H1 (cell line): ENCODE measurements at regions not wholly inside any gene's neighbourhood (a gene's known extent, or its start where the extent isn't known, plus 50 kb on each side); places are given as distances from the start of the nearest gene placed in this dataset.

Experiments
- CTCF ChIA-PET: fragments of 300-600 bp; sonication (Branson Sonifier 250); formaldehyde crosslinking; loops from one replicate; lab custom pipeline; 2021; ENCODE audit not compliant: partially characterized antibody; lab: Charles Lee
- POLR2A ChIA-PET: fragments of 300-600 bp; sonication (Branson Sonifier 250); formaldehyde crosslinking; loops from one replicate; lab custom pipeline; 2021; ENCODE audit warnings: inconsistent platforms; ENCODE audit not compliant: partially characterized antibody; lab: Charles Lee
- DNase-seq, 2 experiments: peaks; one replicate each; pipeline versions ENCODE4 v3.0.0 to v3.0.0-alpha.2; 2010 to 2022; ENCODE audit warnings: low spot score in 2 of 2, low read depth in 1 of 2, mixed read lengths in 1 of 2
- FAIRE-seq: peaks from 2 replicates; lab custom pipeline; 2011; peaks lifted over from hg19 to GRCh38; lab: Jason Lieb, UNC
- H2AFZ ChIP-seq: 2 replicates; pipeline ENCODE4 v1.8.1; 2012; ENCODE audit warnings: low read length, inconsistent platforms
- H2AK5ac ChIP-seq: 2 replicates; pipeline ENCODE4 v1.6.1; 2013; ENCODE audit warnings: low read depth, low read length
- H2BK120ac ChIP-seq: replicated peaks from 2 replicates; pipeline ENCODE3; 2013; ENCODE audit warnings: low read depth, low read length, inconsistent platforms
- H2BK12ac ChIP-seq: 2 replicates; pipeline ENCODE4 v1.6.1; 2013; ENCODE audit warnings: low read depth, low read length
- H2BK15ac ChIP-seq: 2 replicates; pipeline ENCODE4 v1.6.1; 2013; ENCODE audit warnings: low read length
- H2BK20ac ChIP-seq: 2 replicates; pipeline ENCODE4 v1.6.1; 2013; ENCODE audit warnings: low read length
- H2BK5ac ChIP-seq: 2 replicates; pipeline ENCODE4 v1.6.1; 2013; ENCODE audit warnings: low read depth, low read length
- H3K14ac ChIP-seq: 2 replicates; pipeline ENCODE4 v1.6.1; 2013; ENCODE audit warnings: inconsistent platforms; ENCODE audit not compliant: insufficient read length
- H3K18ac ChIP-seq: 2 replicates; pipeline ENCODE4 v1.6.1; 2013; ENCODE audit warnings: low read length; ENCODE audit errors: extremely low read depth
- H3K23ac ChIP-seq: 2 replicates; pipeline ENCODE4 v1.6.1; 2013; ENCODE audit warnings: inconsistent platforms; ENCODE audit not compliant: insufficient read length
- H3K23me2 ChIP-seq: 2 replicates; pipeline ENCODE4 v1.6.1; 2013; ENCODE audit warnings: low read depth, low read length
- H3K27ac ChIP-seq: 2 replicates; pipeline ENCODE4 v1.6.1; 2011; ENCODE audit warnings: low read depth, low read length, inconsistent platforms
- H3K27me3 ChIP-seq, 4 experiments: replicated peaks in 1 of 4; 1 replicate in 1 of 4; 2 replicates in 3 of 4; pipeline versions ENCODE4 v1.6.1 to v1.8.1; 2011 to 2013; ENCODE audit warnings: low read length in 3 of 4, mild to moderate bottlenecking in 3 of 4, inconsistent platforms in 2 of 4, mixed read lengths in 2 of 4, moderate library complexity in 1 of 4; ENCODE audit not compliant: control insufficient read depth in 3 of 4, insufficient read depth in 3 of 4; ENCODE audit errors: extremely low read depth in 1 of 4
- H3K36me3 ChIP-seq, 4 experiments: 2 replicates each; pipeline versions ENCODE4 v1.6.1 to v1.8.1; 2011 to 2013; ENCODE audit warnings: mild to moderate bottlenecking in 4 of 4, low read length in 3 of 4, moderate library complexity in 2 of 4, control low read depth in 1 of 4, inconsistent platforms in 1 of 4; ENCODE audit not compliant: insufficient read depth in 4 of 4, control insufficient read depth in 2 of 4
- H3K4ac ChIP-seq: replicated peaks from 2 replicates; pipeline ENCODE3; 2013; ENCODE audit warnings: low read length, low read depth, mixed read lengths, inconsistent platforms; ENCODE audit not compliant: insufficient read length
- H3K4me1 ChIP-seq, 4 experiments: replicated peaks in 1 of 4; 1 replicate in 1 of 4; 2 replicates in 3 of 4; pipeline versions ENCODE4 v1.6.1 to v1.8.1; 2011 to 2013; ENCODE audit warnings: low read length in 3 of 4, inconsistent platforms in 2 of 4, mixed read lengths in 1 of 4; ENCODE audit not compliant: insufficient read depth in 4 of 4, control insufficient read depth in 3 of 4
- H3K4me2 ChIP-seq, 2 experiments: 2 replicates each; pipeline versions ENCODE4 v1.6.1 to v1.8.1; 2011 to 2013; ENCODE audit warnings: low read depth in 2 of 2, low read length in 2 of 2, control low read depth in 1 of 2, inconsistent platforms in 1 of 2, mild to moderate bottlenecking in 1 of 2; ENCODE audit not compliant: insufficient read depth in 1 of 2
- H3K4me3 ChIP-seq, 4 experiments: fragments of 200-600, 300-600 bp in 1 of 4; sonication (generic), shearing (Covaris generic), sonication (Bioruptor Twin) in 1 of 4; 2 replicates each; pipeline versions ENCODE4 v1.5.1 to v1.8.1; 2011 to 2016; ENCODE audit warnings: low read length in 4 of 4, low read depth in 3 of 4, control low read depth in 2 of 4, inconsistent platforms in 2 of 4, mild to moderate bottlenecking in 2 of 4, mixed read lengths in 1 of 4, moderate library complexity in 1 of 4; ENCODE audit not compliant: insufficient read depth in 2 of 4; ENCODE audit errors: extremely low read depth in 1 of 4
- H3K56ac ChIP-seq: replicated peaks from 2 replicates; pipeline ENCODE3; 2013; ENCODE audit warnings: low read depth, mild to moderate bottlenecking, mixed read lengths, low read length, inconsistent platforms; ENCODE audit not compliant: insufficient read length
- H3K79me1 ChIP-seq: 2 replicates; pipeline ENCODE4 v1.6.1; 2013; ENCODE audit warnings: low read depth, low read length, control low read depth
- H3K79me2 ChIP-seq, 2 experiments: 2 replicates each; pipeline versions ENCODE4 v1.6.1 to v1.8.1; 2012 to 2013; ENCODE audit warnings: low read length in 2 of 2, mild to moderate bottlenecking in 2 of 2, inconsistent platforms in 1 of 2; ENCODE audit not compliant: insufficient read depth in 2 of 2, control insufficient read depth in 1 of 2
- H3K9ac ChIP-seq, 4 experiments: replicated peaks in 1 of 4; 1 replicate in 1 of 4; 2 replicates in 3 of 4; pipeline versions ENCODE4 v1.6.1 to v1.8.1; 2011 to 2013; ENCODE audit warnings: low read depth in 3 of 4, low read length in 3 of 4, control low read depth in 2 of 4, mild to moderate bottlenecking in 2 of 4, moderate library complexity in 2 of 4, inconsistent platforms in 1 of 4; ENCODE audit errors: extremely low read depth in 1 of 4
- H3K9me3 ChIP-seq, 2 experiments: 2 replicates each; pipeline versions ENCODE4 v1.6.1 to v1.8.1; 2012 to 2013; ENCODE audit warnings: mild to moderate bottlenecking in 2 of 2, moderate library complexity in 2 of 2, control low read depth in 1 of 2, inconsistent platforms in 1 of 2, low read depth in 1 of 2, low read length in 1 of 2, mixed read lengths in 1 of 2; ENCODE audit not compliant: insufficient read depth in 2 of 2
- H4K20me1 ChIP-seq, 2 experiments: replicated peaks in 1 of 2; 2 replicates each; pipeline versions ENCODE3 to v1.8.1; 2011 to 2013; ENCODE audit warnings: inconsistent platforms in 2 of 2, low read length in 2 of 2, mild to moderate bottlenecking in 1 of 2; ENCODE audit not compliant: insufficient read depth in 2 of 2, control insufficient read depth in 1 of 2
- H4K5ac ChIP-seq: 2 replicates; pipeline ENCODE4 v1.6.1; 2013; ENCODE audit warnings: low read length, low read depth, mixed read lengths, inconsistent platforms; ENCODE audit not compliant: insufficient read length
- H4K8ac ChIP-seq: 2 replicates; pipeline ENCODE4 v1.8.0; 2013; ENCODE audit warnings: mild to moderate bottlenecking, moderate library complexity, low read length, inconsistent platforms; ENCODE audit not compliant: insufficient read depth; ENCODE audit errors: extremely low read depth
- H4K91ac ChIP-seq: replicated peaks from 2 replicates; pipeline ENCODE3; 2013; ENCODE audit warnings: low read length, mixed read lengths, inconsistent platforms; ENCODE audit not compliant: insufficient read length
- FOSL1 ChIP-seq: IDR thresholded peaks from 2 replicates; pipeline ENCODE4 v1.6.1; 2011; ENCODE audit warnings: mild to moderate bottlenecking, low read depth, low read length, moderate library complexity; ENCODE audit not compliant: insufficient read depth
- JUN ChIP-seq: IDR thresholded peaks from 2 replicates; pipeline ENCODE4 v1.6.1; 2011; ENCODE audit warnings: low read depth, mild to moderate bottlenecking, improper control_type of control experiment, low read length
- JUND ChIP-seq: IDR thresholded peaks from 2 replicates; pipeline ENCODE4 v1.6.1; 2011; ENCODE audit warnings: mild to moderate bottlenecking, improper control_type of control experiment, low read length

DNA sequence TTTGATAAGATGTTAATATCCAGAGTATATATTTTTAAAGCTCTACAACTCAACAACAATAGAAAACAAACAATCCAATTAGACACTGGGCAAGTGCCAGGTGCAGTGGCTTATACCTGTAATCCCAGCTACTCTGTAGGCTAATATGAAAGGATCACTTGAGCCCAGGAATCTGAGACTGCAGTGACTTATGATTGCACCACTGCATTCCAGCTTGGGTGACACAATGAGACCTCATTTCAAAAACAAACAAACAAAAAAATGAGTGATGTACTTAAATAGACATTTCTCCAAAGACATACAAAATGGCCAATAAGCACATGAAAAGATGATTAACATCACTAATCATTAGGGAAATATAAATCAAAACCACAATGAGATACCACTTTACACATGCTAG lies 356.8 kb upstream of the PCDH10 start:
- no peak overlapping the region for H3K4me3 ChIP-seq

More for the DNA sequence above, 356.8 kb upstream of the PCDH10 start:
- Histone ChIP-seq H3K79me2 (no peaks in the 10 kb centered on the region), H2AK5ac (no peak overlapping the region), H4K20me1 (no peaks in the 10 kb centered on the region), H3K9me3 (no peaks in the 10 kb centered on the region), H3K36me3 (no peaks in the 10 kb centered on the region), H3K4me1 (no peaks in the 10 kb centered on the region), H3K56ac (no peak overlapping the region), H3K14ac (no peak overlapping the region), H3K23me2 (no peaks in the 10 kb centered on the region), H3K18ac (no peak overlapping the region), H3K4me2 (no peak overlapping the region), H4K8ac (no peak overlapping the region), H3K9ac (no peak overlapping the region), H2AFZ (no peak overlapping the region), H2BK20ac (no peak overlapping the region), H3K79me1 (no peaks in the 10 kb centered on the region), H4K91ac (no peak overlapping the region), H2BK15ac (no peak overlapping the region), H3K27me3 (no peaks in the 10 kb centered on the region), H3K4ac (no peak overlapping the region), H2BK12ac (no peak overlapping the region), H3K27ac (no peak overlapping the region), H2BK5ac (no peak overlapping the region), H4K5ac (no peak overlapping the region), H2BK120ac (no peak overlapping the region), H3K23ac (no peak overlapping the region)
- FAIRE-seq (no peak), DNase-seq (no peak)
- TF ChIP-seq JUN (no peak), JUND (no peak), FOSL1 (no peak)
- CTCF ChIA-PET, result no interaction called here
- POLR2A ChIA-PET, result no interaction called here
